SU-DHL-6 (cell line): ENCODE measurements at regions not wholly inside any gene's neighbourhood (a gene's known extent, or its start where the extent isn't known, plus 50 kb on each side); places are given as distances from the start of the nearest gene placed in this dataset.

Source experiments
- H2AFZ ChIP-seq: fragments of 200-600 bp; sonication (generic); 2 replicates; pipeline ENCODE4 v1.6.1; 2014; ENCODE audit warnings: low read depth, mild to moderate bottlenecking, moderate library complexity, mixed read lengths, antibody characterized with exemption, low read length; ENCODE audit not compliant: severe bottlenecking
- H3F3A ChIP-seq: fragments of 200-600 bp; shearing (Covaris generic); 2 replicates; pipeline ENCODE4 v1.6.0; 2016; ENCODE audit warnings: antibody characterized with exemption, mild to moderate bottlenecking; ENCODE audit not compliant: insufficient read depth
- H3K27ac ChIP-seq: fragments of 200-600 bp; sonication (generic); 2 replicates; pipeline ENCODE4 v1.5.1; 2016; ENCODE audit warnings: low read depth, mild to moderate bottlenecking, low read length, moderate library complexity, mixed read lengths
- H3K27me3 ChIP-seq: fragments of 200-600 bp; sonication (generic), shearing (Covaris generic); 2 replicates; pipeline ENCODE4 v1.6.0; 2014; ENCODE audit warnings: mild to moderate bottlenecking, low read length
- H3K36me3 ChIP-seq: fragments of 200-600 bp; sonication (generic); 2 replicates; pipeline ENCODE4 v1.6.1; 2014; ENCODE audit warnings: mild to moderate bottlenecking, low read length, mixed read lengths
- H3K4me2 ChIP-seq: fragments of 300-600, 200-600 bp; shearing (Covaris generic), sonication (generic); 2 replicates; pipeline ENCODE4 v1.6.0; 2014; ENCODE audit warnings: low read length, low read depth, mild to moderate bottlenecking; ENCODE audit not compliant: poor library complexity, severe bottlenecking
- H3K4me3 ChIP-seq: fragments of 200-600 bp; sonication (generic); 2 replicates; pipeline ENCODE4 v1.5.1; 2014; ENCODE audit warnings: antibody characterized with exemption, low read length, mild to moderate bottlenecking, mixed read lengths; ENCODE audit not compliant: insufficient read depth, poor library complexity, severe bottlenecking
- H3K79me2 ChIP-seq: fragments of 200-600 bp; sonication (generic); 2 replicates; pipeline ENCODE4 v1.6.1; 2014; ENCODE audit warnings: mild to moderate bottlenecking, low read length, moderate library complexity; ENCODE audit not compliant: insufficient read depth
- H3K9ac ChIP-seq: fragments of 200-600 bp; sonication (generic); 2 replicates; pipeline ENCODE4 v1.7.0; 2014; ENCODE audit warnings: mild to moderate bottlenecking, low read length
- H3K9me2 ChIP-seq: fragments of 200-600 bp; sonication (generic); replicated peaks from 2 replicates; pipeline ENCODE4 v1.6.1; 2014; ENCODE audit warnings: low read length; ENCODE audit not compliant: insufficient read depth
- H3K9me3 ChIP-seq: fragments of 200-600 bp; sonication (generic); 2 replicates; pipeline ENCODE4 v1.6.1; 2014; ENCODE audit warnings: low read length, mixed read lengths; ENCODE audit not compliant: insufficient read depth
- H4K20me1 ChIP-seq: fragments of 200-600 bp; sonication (generic); 2 replicates; pipeline ENCODE4 v1.6.1; 2014; ENCODE audit warnings: low read depth, mild to moderate bottlenecking, antibody characterized with exemption, low read length, moderate library complexity, mixed read lengths
- EZH2phosphoT487 ChIP-seq: fragments of 200-600 bp; sonication (generic), shearing (Covaris generic); conservative IDR thresholded peaks from 2 replicates; pipeline ENCODE4 v1.6.1; 2018; ENCODE audit warnings: mild to moderate bottlenecking, antibody characterized with exemption, low read length, moderate library complexity, mixed read lengths
- TF ChIP-seq, protein P1 (sequence below): fragments of 200-600 bp; sonication (generic); IDR thresholded peaks from one replicate; pipeline ENCODE4 v1.5.1; 2017; ENCODE audit warnings: antibody characterized with exemption, mild to moderate bottlenecking, low read length, moderate library complexity; ENCODE audit not compliant: insufficient read depth, poor library complexity, severe bottlenecking

DNA sequence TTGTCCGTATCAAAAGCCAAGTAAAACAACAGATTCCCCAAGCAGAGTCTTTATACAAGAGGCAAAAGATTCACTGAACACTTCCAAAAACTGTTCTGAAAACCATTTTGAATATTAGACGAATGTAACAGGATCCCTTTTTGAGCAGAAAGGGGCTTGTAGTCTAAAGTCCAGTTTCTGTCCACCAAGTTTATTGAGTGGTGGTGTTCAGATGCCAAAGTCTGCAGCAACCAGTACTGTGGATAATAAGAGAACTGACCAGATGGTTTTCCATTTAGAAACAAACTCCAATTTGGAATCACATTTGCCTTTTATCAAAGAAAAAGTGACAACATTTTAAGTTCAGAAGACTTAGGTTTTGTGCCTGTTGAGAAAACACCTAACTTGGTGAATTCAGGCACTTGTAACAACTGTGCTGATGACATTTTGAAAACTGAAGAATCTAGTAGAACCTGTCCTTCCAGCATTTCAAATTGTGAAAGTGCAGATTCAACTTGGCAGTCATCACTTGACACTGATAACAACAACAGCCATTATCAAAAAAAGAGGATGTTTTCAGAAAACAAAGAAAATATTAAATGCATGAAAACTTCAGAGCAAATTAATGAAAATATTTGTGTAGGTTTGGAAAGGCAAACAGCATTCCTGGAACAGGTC is 217.1 kb downstream of the CSNK2A3 start:
- no peaks in the 10 kb centered on the region for H3K36me3 ChIP-seq
- H3K9me2 ChIP-seq: no peaks in the 10 kb centered on the region
- no peak overlapping the region for H2AFZ ChIP-seq
- no peak overlapping the region for H3K4me3 ChIP-seq
- H3K9ac ChIP-seq: no peak overlapping the region
- no peaks in the 10 kb centered on the region for H3K9me3 ChIP-seq
- no peaks in the 10 kb centered on the region for H3K79me2 ChIP-seq
- H3K27me3 ChIP-seq: no peaks in the 10 kb centered on the region
- no peak overlapping the region for H3K4me2 ChIP-seq
- no peak overlapping the region for H3K27ac ChIP-seq
- TF ChIP-seq EZH2phosphoT487: no peak
- TF ChIP-seq, protein P1, sequence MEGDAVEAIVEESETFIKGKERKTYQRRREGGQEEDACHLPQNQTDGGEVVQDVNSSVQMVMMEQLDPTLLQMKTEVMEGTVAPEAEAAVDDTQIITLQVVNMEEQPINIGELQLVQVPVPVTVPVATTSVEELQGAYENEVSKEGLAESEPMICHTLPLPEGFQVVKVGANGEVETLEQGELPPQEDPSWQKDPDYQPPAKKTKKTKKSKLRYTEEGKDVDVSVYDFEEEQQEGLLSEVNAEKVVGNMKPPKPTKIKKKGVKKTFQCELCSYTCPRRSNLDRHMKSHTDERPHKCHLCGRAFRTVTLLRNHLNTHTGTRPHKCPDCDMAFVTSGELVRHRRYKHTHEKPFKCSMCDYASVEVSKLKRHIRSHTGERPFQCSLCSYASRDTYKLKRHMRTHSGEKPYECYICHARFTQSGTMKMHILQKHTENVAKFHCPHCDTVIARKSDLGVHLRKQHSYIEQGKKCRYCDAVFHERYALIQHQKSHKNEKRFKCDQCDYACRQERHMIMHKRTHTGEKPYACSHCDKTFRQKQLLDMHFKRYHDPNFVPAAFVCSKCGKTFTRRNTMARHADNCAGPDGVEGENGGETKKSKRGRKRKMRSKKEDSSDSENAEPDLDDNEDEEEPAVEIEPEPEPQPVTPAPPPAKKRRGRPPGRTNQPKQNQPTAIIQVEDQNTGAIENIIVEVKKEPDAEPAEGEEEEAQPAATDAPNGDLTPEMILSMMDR: no peak
- H4K20me1 ChIP-seq: no peaks in the 10 kb centered on the region
- H3F3A ChIP-seq: no peaks in the 10 kb centered on the region

DNA sequence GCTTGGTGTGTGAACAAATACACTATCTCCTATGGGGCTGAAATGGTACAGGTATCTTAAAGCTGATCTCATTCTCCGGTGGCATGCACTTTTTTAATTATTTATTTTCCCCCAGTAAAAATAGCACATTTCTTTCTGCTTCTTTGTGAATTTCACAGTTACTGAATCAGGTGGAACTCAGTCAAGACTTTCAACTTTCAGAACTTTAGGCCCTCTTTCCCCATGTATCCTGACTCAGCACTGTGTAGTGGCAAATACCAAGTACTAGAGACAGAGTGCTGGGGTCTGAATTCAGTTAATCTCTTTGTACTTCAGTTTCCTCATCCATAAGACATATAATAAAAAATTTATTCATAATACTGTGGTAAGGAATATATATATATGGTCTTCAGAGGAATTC is 223.9 kb downstream of the CSNK2A3 start:
- no peak overlapping the region for H3K4me2 ChIP-seq
- no peak overlapping the region for H3K27ac ChIP-seq
- no peak overlapping the region for H3K9ac ChIP-seq
- TF ChIP-seq, protein P1: no peak
- no peak for TF ChIP-seq EZH2phosphoT487
- no peaks in the 10 kb centered on the region for H3K36me3 ChIP-seq
- H3K4me3 ChIP-seq: no peak overlapping the region
- no peaks in the 10 kb centered on the region for H3K9me3 ChIP-seq
- no peaks in the 10 kb centered on the region for H3F3A ChIP-seq
- no peaks in the 10 kb centered on the region for H3K79me2 ChIP-seq
- H3K9me2 ChIP-seq: no peaks in the 10 kb centered on the region
- H3K27me3 ChIP-seq: peaks cover 3% of the 10 kb centered on the region; the same call in 1 of the 2 replicates
- no peaks in the 10 kb centered on the region for H4K20me1 ChIP-seq
- no peak overlapping the region for H2AFZ ChIP-seq

DNA sequence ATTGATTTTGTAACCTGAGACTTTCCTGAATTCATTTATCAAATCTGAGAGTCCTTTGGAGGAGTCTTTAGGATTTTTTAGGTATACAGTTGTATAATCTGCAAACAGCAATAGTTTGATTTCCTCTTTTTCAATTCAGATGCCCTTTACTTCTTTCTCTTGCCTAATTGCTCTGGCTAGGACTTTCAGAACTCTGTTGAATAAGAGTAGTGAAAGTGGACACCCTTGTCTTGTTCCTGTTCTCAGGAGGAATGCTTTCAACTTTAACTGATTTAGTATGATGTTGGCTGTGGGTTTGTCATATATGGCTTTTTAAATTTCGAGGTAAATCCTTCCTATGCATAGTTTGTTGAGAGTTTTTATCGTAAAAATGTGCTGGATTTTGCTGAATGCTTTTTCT is 227.4 kb downstream of the CSNK2A3 start:
- Histone ChIP-seq H3K9me2 (no peaks in the 10 kb centered on the region), H2AFZ (no peak overlapping the region), H3K27me3 (peaks cover 6% of the 10 kb centered on the region; the same call in 1 of the 2 replicates)

More for the DNA sequence above, 227.4 kb downstream of the CSNK2A3 start:
- no peaks in the 10 kb centered on the region for H3K79me2 ChIP-seq
- no peak overlapping the region for H3K9ac ChIP-seq
- H3K27ac ChIP-seq: no peak overlapping the region
- H3K4me3 ChIP-seq: no peak overlapping the region
- H4K20me1 ChIP-seq: no peaks in the 10 kb centered on the region
- H3F3A ChIP-seq: no peaks in the 10 kb centered on the region
- TF ChIP-seq EZH2phosphoT487: no peak
- TF ChIP-seq, protein P1: no peak
- no peaks in the 10 kb centered on the region for H3K36me3 ChIP-seq
- no peak overlapping the region for H3K4me2 ChIP-seq
- no peaks in the 10 kb centered on the region for H3K9me3 ChIP-seq
